ENCODE measurements at regions not wholly inside any gene's neighbourhood (a gene's known extent, or its start where the extent isn't known, plus 50 kb on each side); places are given as distances from the start of the nearest gene placed in this dataset.

- TF ChIP-seq CTCF (IDR thresholded peaks at IDR 0.05; ENCODE audit: control insufficient read depth, extremely low read depth, insufficient read depth): no peak
- no peak overlapping the region for H3K4me3 ChIP-seq (ENCODE audit: low read depth, low read length)
- DNase-seq (ENCODE audit: low read depth): no peak
Observed at GRCh38 chr11:90447618-90448017, 224.8 kb upstream of the CHORDC1 start.

- no peak overlapping the region for H3K4me3 ChIP-seq (ENCODE audit: low read depth, low read length)
- TF ChIP-seq CTCF (IDR thresholded peaks at IDR 0.05; ENCODE audit: control insufficient read depth, extremely low read depth, insufficient read depth): no peak
- DNase-seq (ENCODE audit: low read depth): no peak
Observed at GRCh38 chr11:90446207-90446606, 223.4 kb upstream of the CHORDC1 start.

GRCh38 chr11:90438069-90438468, 215.2 kb upstream of the CHORDC1 start:
- no peak for DNase-seq (ENCODE audit: low read depth)
- no peak for TF ChIP-seq CTCF (IDR thresholded peaks at IDR 0.05; ENCODE audit: control insufficient read depth, extremely low read depth, insufficient read depth)
- H3K4me3 ChIP-seq (ENCODE audit: low read depth, low read length): no peak overlapping the region

GRCh38 chr11:90434858-90435257, 212.0 kb upstream of the CHORDC1 start:
- H3K4me3 ChIP-seq (ENCODE audit: low read depth, low read length): no peak overlapping the region
- peak; percentile 27 for DNase-seq (ENCODE audit: low read depth)
- peak; percentile 73 for TF ChIP-seq CTCF (IDR thresholded peaks at IDR 0.05; ENCODE audit: control insufficient read depth, extremely low read depth, insufficient read depth)

- no peak for TF ChIP-seq CTCF (IDR thresholded peaks at IDR 0.05; ENCODE audit: control insufficient read depth, extremely low read depth, insufficient read depth)
- peak; percentile 35 for DNase-seq (ENCODE audit: low read depth)
- H3K4me3 ChIP-seq (ENCODE audit: low read depth, low read length): no peak overlapping the region
Observed at GRCh38 chr11:90428836-90429235, 206.0 kb upstream of the CHORDC1 start.

- DNase-seq (ENCODE audit: low read depth): no peak
Observed at GRCh38 chr11:90426442-90426841, 203.6 kb upstream of the CHORDC1 start.

More at GRCh38 chr11:90426442-90426841, 203.6 kb upstream of the CHORDC1 start:
- TF ChIP-seq CTCF (IDR thresholded peaks at IDR 0.05; ENCODE audit: control insufficient read depth, extremely low read depth, insufficient read depth): no peak
- no peak overlapping the region for H3K4me3 ChIP-seq (ENCODE audit: low read depth, low read length)

Measured in LNCaP clone FGC (cell line).